CD4-positive, alpha-beta T cell treated with Interleukin-4 for 1 hour (primary cell): ENCODE measurements at regions not wholly inside any gene's neighbourhood (a gene's known extent, or its start where the extent isn't known, plus 50 kb on each side); places are given as distances from the start of the nearest gene placed in this dataset.

Source experiments
- DNase-seq, 2 donors: peaks; one replicate each; pipeline ENCODE4 v3.0.0-alpha.2; 2020 to 2022

- no peak for DNase-seq
Measured at GRCh38 chr2:5464657-5465056, 227.5 kb upstream of the SOX11 start.

DNA sequence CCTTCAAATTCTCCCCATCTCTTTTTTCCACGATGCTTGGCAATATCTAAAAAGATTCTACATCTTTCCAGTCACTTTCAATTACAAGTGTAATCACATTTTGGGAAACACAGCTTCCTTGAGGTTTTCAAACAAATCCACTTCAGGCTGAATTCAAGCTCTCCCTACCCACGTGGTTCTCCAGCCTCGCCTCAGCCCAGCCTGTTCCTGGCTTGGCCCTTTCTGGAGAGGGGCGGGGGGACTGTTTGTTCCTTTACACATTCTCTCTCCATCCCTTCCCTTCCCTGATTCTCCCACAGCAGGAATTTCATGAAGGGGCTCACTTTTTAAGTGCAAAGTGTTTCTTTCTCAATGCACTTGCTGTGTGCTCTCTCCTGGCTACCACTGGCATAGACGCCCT lies 226.3 kb upstream of the SOX11 start:
- no peak for DNase-seq

- no peak for DNase-seq
Measured at GRCh38 chr2:5467178-5467905, 224.8 kb upstream of the SOX11 start.

- DNase-seq, result no peak
Measured at GRCh38 chr2:5472673-5473072, 219.5 kb upstream of the SOX11 start.

GRCh38 chr2:5473635-5474034 lies 218.5 kb upstream of the SOX11 start:
- no peak for DNase-seq

- no peak for DNase-seq
Measured at GRCh38 chr2:5474716-5475115, 217.5 kb upstream of the SOX11 start.

DNA sequence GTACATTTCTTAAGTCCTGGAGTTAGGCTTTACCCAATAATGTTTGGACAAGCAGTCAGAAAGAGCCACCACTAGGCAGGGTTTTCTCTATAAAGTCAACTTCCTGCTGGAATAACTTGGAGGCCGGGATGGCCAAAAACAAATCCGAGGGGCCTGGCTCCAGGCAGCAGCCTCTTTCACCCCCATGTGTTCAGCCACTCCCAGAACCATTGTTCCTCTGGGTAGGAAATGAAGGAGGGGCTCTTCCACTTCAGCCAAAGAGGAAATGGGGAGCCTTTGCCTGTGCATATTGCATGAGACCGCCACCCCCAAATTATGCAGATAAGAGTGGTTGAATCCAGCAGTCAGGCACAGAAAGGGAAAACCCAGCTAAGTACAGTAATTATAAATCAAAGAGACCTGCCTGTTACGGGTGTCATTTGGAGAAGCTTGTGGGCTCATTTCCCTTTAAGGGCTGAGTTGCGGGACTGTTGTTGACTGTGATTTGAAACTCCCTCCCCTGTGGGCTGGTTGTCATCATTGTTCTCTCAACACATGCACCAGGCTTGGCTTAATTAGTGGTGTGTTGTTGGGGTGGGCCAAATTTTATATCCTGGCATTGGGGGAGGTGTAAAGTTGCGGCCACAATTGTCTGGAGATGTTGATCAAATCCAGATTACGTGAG lies 212.8 kb upstream of the SOX11 start:
- DNase-seq, result no peak

- DNase-seq, result no peak
Measured at GRCh38 chr2:5482929-5483331, 209.3 kb upstream of the SOX11 start.

- no peak for DNase-seq
Measured at GRCh38 chr2:5484868-5485267, 207.3 kb upstream of the SOX11 start.

GRCh38 chr2:5491523-5491922 lies 200.7 kb upstream of the SOX11 start:
- no peak for DNase-seq

DNA sequence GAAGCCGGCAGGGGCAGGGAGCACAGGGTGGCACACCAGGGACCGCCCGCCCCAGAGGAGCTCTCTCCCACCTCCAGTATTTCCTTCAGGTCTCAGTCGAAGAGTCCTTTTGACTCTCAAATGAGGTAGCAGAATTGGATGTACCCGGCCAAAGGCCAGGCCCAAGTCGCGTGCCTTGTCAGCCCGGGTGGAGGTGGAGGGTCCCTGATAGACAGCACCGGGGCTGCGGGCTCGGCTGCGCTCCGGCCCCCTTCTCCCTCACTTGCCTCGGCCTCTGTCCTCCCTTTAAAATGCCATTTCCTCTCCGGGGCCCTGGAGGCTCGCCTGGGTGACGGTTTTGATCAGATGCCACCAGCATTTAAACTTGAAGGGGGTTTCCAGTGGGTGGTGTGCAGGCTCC lies 198.9 kb upstream of the SOX11 start:
- DNase-seq, result no peak

GRCh38 chr2:5494212-5494611 lies 198.0 kb upstream of the SOX11 start:
- no peak for DNase-seq

- no peak for DNase-seq
Measured at GRCh38 chr2:5495586-5495985, 196.6 kb upstream of the SOX11 start.

DNA sequence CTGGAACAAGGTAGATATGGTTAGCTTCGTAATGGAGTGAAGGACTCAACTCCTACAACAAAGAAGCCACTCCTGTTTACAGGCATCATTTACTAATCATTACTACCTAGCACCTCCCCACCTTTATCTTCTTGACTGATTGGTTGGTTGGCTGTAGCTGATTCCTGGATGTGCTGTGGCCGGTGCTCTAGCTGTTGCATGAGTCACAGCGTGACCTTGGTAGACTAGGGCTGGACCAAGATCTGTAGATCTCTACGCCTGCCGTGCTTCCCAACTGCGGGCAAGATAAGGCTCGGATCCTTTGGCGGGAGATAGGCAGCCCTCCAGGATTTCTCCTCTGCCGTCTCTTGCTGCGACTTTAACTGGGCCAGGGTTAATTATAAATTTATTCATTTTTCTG lies 194.3 kb upstream of the SOX11 start:
- no peak for DNase-seq

GRCh38 chr2:5501807-5502206 lies 190.4 kb upstream of the SOX11 start:
- no peak for DNase-seq

DNA sequence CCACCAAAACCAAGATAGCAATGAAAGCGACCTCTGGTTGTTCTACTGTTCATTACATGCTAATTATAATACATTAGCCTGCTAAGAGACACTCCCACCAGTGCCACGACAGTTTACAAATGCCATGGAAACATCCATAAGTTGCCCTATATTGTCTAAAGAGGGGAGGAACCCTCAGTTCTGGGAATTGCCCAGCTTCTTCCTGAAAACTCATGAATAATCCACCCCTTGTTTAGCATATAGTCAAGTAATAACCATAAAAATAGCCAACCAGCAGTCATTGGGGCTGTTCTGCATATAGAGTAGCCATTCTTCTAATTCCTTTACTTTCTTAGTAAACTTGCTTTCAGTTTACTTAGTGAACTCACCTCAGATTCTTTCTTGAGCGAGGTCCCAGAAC lies 189.8 kb upstream of the SOX11 start:
- DNase-seq, result no peak

GRCh38 chr2:5504756-5505155 lies 187.4 kb upstream of the SOX11 start:
- no peak for DNase-seq

GRCh38 chr2:5507367-5507766 lies 184.8 kb upstream of the SOX11 start:
- no peak for DNase-seq

DNA sequence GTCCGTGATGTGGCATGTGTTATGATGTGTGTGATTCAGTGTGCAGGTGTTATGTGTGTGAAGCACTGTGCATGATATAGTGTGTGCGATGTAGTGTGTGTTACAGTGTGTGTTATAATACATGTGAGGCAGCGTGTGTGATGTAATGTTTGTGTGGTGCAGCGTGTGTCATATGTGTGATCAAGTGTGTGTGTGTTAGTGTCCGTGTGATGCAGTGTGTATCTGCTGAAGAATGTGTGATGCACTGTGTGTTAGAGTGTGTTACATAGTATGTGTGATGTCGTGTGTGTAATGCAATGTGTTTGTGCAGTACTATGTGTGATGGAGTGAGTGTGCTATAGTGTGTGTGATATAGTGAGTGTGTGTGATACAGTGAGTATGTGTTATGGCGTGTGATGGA lies 182.8 kb upstream of the SOX11 start:
- no peak for DNase-seq

- no peak for DNase-seq
Measured at GRCh38 chr2:5510082-5510481, 182.1 kb upstream of the SOX11 start.

- no peak for DNase-seq
Measured at GRCh38 chr2:5515693-5516092, 176.5 kb upstream of the SOX11 start.

GRCh38 chr2:5519286-5519685 lies 172.9 kb upstream of the SOX11 start:
- DNase-seq, result no peak

GRCh38 chr2:5520463-5520972 lies 171.7 kb upstream of the SOX11 start:
- DNase-seq, result no peak

- no peak for DNase-seq
Measured at GRCh38 chr2:5521461-5521860, 170.7 kb upstream of the SOX11 start.

DNA sequence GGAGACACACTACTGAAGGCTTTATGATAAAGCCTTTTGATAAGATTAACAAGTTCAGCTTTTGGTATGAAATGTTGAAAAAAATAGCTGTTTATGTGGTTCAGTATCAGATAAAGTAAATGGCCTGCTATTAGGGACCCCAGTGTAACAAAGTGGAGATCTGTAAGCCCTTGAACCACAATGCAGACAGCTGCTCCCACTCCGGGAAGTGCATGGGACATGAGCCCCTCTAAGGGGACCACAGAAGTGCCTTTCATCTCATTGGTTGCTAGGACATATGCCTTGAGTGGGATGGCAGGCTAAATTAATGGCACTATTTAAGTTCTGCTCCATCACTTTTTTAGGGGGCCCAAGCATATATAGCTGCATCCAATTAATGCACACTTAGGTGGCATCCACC lies 167.6 kb upstream of the SOX11 start:
- no peak for DNase-seq
